ENCODE measurements at regions not wholly inside any gene's neighbourhood (a gene's known extent, or its start where the extent isn't known, plus 50 kb on each side); places are given as distances from the start of the nearest gene placed in this dataset.

GRCh38 chr10:31140716-31141115 is 109.1 kb upstream of the ZNF438 start (continued):
- no peak for TF ChIP-seq ZNF462 (CRISPR knock-in tag; IDR thresholded peaks at IDR 0.05)
- TF ChIP-seq ZNF114 (CRISPR knock-in tag; IDR thresholded peaks at IDR 0.05) = no peak
- no peak for TF ChIP-seq ETS1 (IDR thresholded peaks at IDR 0.05)
- TF ChIP-seq EZH2 (IDR thresholded peaks at IDR 0.05; ENCODE audit: low read depth, unreplicated experiment) = no peak
- no peak for TF ChIP-seq ZNF331 (CRISPR knock-in tag; IDR thresholded peaks at IDR 0.05; ENCODE audit: low read depth)
- TF ChIP-seq POLR2AphosphoS5 (IDR thresholded peaks at IDR 0.05; ENCODE audit: low read depth) = no peak
- no peak for TF ChIP-seq STAT1 (IDR thresholded peaks at IDR 0.05; ENCODE audit: unreplicated experiment)

GRCh38 chr10:31142026-31142425 is 110.4 kb upstream of the ZNF438 start:
- H3K9me3 Mint-ChIP-seq = no peaks in the 10 kb centered on the region
- H3K27me3 ChIP-seq (ENCODE audit: insufficient read depth) = no peaks in the 10 kb centered on the region
- no peak for ATAC-seq
- no peak for DNase-seq (ENCODE audit: low spot score)
- H3K4me2 ChIP-seq = no peak overlapping the region
- H3K9me2 ChIP-seq (ENCODE audit: insufficient read depth) = 0 out of 2 replicates have a peak, but pooled peaks cover 3% of the 10 kb centered on the region
- H3K4me3 ChIP-seq = no peak overlapping the region
- no peaks in the 10 kb centered on the region for H3F3A ChIP-seq (replicated peaks; ENCODE audit: low read depth)
- no peaks in the 10 kb centered on the region for H3K79me2 ChIP-seq (replicated peaks; ENCODE audit: insufficient read depth)
- H3K36me3 ChIP-seq (ENCODE audit: insufficient read depth) = no peaks in the 10 kb centered on the region
- H3K36me3 Mint-ChIP-seq (ENCODE audit: low read depth) = no peaks in the 10 kb centered on the region
- no peak overlapping the region for H3K27ac Mint-ChIP-seq
- no peak overlapping the region for H3K27ac ChIP-seq (ENCODE audit: low read depth)
- H3K4me3 Mint-ChIP-seq = no peak overlapping the region
- H2AFZ ChIP-seq = no peak overlapping the region
- peaks cover 3% of the 10 kb centered on the region for H3K27me3 Mint-ChIP-seq (ENCODE audit: insufficient read depth, low read depth, poor library complexity)
- peaks cover 10% of the 10 kb centered on the region for H3K4me1 Mint-ChIP-seq
- no peaks in the 10 kb centered on the region for H4K20me1 ChIP-seq (replicated peaks; ENCODE audit: insufficient read depth)
- H3K4me1 ChIP-seq (ENCODE audit: insufficient read depth) = no peaks in the 10 kb centered on the region
- TF ChIP-seq ZNF331 (CRISPR knock-in tag; IDR thresholded peaks at IDR 0.05; ENCODE audit: low read depth) (no peak), NANOG (IDR thresholded peaks at IDR 0.05; ENCODE audit: borderline replicate concordance) (no peak), STAT1 (IDR thresholded peaks at IDR 0.05; ENCODE audit: unreplicated experiment) (no peak), POLR2AphosphoS5 (IDR thresholded peaks at IDR 0.05; ENCODE audit: low read depth) (no peak), ZNF114 (CRISPR knock-in tag; IDR thresholded peaks at IDR 0.05) (no peak), ZNF462 (CRISPR knock-in tag; IDR thresholded peaks at IDR 0.05) (no peak)
